Testis (tissue), 2 donors: ENCODE measurements at regions not wholly inside any gene's neighbourhood (a gene's known extent, or its start where the extent isn't known, plus 50 kb on each side); places are given as distances from the start of the nearest gene placed in this dataset.

Experiments
- CTCF ChIP-seq, 3 experiments: fragments of 450-650 bp in 2 of 3; fragments of 200-600 bp in 1 of 3; sonication (generic) in 1 of 3; IDR thresholded peaks; one replicate each; pipeline ENCODE4 v1.5.1; 2016 to 2019; ENCODE audit warnings: antibody characterized with exemption in 3 of 3, mild to moderate bottlenecking in 2 of 3, moderate library complexity in 1 of 3
- POLR2A ChIP-seq: fragments of 450-650 bp; IDR thresholded peaks from one replicate; pipeline ENCODE4 v1.6.1; 2017; ENCODE audit warnings: antibody characterized with exemption, mild to moderate bottlenecking, moderate library complexity

GRCh38 chr9:129235041-129235930 lies 57.2 kb upstream of the IER5L start:
- TF ChIP-seq CTCF (IDR thresholded peaks at IDR 0.05) = no peak
- TF ChIP-seq POLR2A = no peak
